ENCODE measurements at regions not wholly inside any gene's neighbourhood (a gene's known extent, or its start where the extent isn't known, plus 50 kb on each side); places are given as distances from the start of the nearest gene placed in this dataset.

DNA sequence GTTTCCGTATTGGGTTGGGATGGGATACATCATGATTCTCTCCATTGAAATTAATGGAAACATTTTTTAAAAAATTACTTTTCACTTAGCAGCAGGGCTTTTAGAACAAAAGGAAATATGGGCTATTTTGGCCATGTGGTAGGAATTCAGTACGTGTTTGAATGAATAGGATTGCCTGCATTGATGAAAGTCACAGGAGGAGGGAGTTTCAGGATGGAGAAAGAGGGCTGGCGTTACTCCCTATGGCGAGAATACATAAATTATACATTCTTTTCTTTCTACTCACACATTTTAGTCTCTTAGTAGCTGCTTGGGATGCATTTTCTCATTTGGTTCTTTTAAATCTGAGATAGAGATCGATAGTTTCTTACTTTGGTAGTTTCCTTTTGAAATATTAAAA is 100.3 kb upstream of the PDHA1 start:
- TF ChIP-seq, protein P1, sequence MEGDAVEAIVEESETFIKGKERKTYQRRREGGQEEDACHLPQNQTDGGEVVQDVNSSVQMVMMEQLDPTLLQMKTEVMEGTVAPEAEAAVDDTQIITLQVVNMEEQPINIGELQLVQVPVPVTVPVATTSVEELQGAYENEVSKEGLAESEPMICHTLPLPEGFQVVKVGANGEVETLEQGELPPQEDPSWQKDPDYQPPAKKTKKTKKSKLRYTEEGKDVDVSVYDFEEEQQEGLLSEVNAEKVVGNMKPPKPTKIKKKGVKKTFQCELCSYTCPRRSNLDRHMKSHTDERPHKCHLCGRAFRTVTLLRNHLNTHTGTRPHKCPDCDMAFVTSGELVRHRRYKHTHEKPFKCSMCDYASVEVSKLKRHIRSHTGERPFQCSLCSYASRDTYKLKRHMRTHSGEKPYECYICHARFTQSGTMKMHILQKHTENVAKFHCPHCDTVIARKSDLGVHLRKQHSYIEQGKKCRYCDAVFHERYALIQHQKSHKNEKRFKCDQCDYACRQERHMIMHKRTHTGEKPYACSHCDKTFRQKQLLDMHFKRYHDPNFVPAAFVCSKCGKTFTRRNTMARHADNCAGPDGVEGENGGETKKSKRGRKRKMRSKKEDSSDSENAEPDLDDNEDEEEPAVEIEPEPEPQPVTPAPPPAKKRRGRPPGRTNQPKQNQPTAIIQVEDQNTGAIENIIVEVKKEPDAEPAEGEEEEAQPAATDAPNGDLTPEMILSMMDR (conservative IDR thresholded peaks at IDR 0.05), result no peak
- no peak for TF ChIP-seq ZFX (IDR thresholded peaks at IDR 0.05)
